ENCODE measurements at regions not wholly inside any gene's neighbourhood (a gene's known extent, or its start where the extent isn't known, plus 50 kb on each side); places are given as distances from the start of the nearest gene placed in this dataset.
A peak's percentile ranks its signal among the peaks of the same experiment; 100 is the strongest.

DNA sequence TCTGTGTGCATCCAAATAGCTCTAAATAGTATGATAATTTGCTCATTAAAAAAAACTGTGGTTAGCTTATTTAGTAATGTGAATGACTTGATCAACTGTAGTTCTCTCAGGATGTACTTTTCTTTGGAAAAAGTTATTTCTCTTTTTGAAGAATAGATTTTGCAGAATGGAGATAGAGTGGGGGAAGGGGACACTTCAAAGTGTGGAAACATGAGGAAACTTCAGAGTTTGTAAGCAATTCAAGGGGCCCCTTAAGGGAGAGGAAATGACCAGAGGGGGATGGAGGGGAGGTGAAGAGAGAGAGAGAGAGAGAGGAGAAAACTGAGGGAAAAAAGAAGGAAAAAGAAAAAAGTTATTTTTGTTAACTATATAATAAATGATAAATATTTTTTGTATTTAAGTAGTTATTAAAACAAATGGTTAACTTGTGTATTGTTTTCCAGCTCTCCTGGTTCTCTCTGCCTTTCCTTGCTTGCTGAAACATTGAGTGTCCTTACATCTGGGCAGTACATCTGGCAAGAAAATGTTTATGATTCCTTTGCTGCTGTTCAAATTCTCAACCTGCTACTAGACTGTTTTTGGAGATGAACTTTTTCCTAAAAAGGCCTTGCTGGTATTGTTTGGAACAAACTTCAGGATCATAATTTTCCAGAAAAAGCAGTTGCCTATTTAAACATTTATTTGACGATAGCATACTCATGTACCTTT lies 497.5 kb upstream of the CITED2 start:
- no peak for DNase-seq (ENCODE audit: low read depth in 4 of 4, low spot score in 3 of 4)

DNA sequence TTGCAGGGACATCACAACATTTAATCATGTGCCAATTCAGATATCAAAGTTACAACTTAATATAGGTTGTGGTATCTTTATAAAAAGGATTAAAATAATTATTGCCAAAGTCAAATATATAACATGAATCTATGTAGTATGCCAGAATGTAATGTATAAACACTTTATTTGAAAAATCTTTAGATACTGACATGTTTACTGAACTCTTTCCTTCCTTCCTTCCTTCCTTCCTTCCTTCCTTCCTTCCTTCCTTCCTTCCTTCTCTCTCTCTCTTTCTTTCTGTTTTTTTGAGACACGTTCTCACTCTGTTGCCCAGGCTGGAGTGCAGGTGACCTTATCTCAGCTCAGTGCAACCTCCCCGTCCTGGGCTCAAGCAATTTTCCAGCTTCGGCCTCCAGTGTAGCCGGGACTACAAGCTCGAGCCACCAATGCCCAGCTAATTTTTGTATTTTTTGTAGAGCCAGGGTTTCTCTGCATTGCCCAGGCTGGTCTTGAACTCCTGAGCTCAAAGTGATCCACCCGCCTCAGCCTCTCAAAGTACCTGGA lies 496.8 kb upstream of the CITED2 start:
- DNase-seq (ENCODE audit: low read depth in 4 of 4, low spot score in 3 of 4), result no peak

DNA sequence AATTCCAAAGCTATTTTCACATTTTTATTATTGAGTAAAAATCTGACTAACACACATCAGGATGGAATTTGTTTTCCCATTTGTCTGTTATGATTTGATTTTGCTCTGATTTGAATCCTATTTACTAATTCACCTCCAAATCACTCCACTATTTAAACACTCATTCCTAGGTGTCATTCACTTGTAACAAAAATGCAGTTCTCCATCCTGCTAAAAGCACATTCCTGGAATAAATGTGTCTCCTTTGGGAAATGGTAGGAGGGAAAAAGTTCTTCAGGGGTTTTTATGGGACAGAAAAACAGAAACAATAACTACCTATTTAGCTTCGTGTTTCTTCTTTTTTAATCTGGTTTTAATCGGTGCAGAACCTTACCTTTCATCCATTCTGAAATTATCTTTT lies 494.1 kb upstream of the CITED2 start:
- no peak for DNase-seq (ENCODE audit: low read depth in 4 of 4, low spot score in 3 of 4)

DNA sequence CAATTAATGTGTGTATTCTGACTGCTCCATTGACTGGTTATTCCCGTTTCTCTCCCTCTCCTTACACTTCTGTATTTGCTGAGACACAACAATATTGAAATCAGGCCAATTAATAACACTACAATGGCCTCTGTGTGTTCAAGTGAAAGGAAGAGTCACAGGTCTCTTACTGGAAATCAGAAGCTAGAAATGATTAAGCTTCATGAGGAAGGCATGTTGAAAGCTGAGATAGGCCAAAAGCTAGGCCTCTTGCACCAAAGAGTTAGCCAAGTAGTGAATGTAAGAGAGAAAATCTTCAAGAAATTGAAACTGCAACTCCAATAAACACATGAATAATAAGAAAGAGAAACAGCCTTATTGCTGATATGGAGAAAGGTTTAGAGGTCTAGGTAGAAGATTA lies 489.5 kb upstream of the CITED2 start:
- DNase-seq (ENCODE audit: low read depth in 4 of 4, low spot score in 3 of 4), result no peak

DNA sequence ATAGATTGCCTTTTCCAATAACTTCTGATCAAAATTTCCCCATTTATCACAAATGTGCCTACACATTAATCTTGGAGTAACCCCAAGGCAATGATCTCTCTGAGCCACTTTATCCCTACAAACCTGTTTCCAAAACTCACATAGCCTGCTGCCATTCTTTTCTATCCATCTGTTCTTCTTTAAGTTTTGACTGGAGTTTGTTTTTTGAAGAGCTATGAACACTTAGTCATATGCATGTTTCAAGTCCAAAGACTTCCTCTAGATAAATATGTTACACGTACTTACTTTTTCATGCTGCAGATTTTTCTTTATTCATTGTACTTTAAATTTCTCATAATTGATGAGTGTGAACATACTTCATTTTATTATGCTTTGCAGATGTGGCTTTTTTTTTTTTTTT lies 488.9 kb upstream of the CITED2 start:
- DNase-seq (ENCODE audit: low read depth in 4 of 4, low spot score in 3 of 4), result no peak

DNA sequence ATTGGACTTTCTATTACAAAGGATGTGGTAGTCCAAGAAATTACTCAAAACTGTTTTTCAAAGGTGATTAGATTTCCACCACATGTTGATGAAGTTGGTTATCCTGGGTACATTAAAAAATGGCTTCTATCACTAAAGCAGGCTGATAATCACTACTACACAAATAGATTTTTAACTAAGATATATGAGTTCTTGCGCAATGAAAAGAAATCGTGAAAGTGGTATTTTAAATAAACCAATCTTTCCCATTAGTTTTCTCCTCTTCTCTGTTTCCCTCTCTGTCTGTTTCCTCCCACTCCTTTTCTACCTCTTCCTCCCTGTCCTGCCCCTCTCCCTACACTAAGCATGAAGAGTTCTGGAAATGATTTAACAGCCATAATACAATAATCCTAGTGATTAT lies 487.9 kb upstream of the CITED2 start:
- no peak for DNase-seq (ENCODE audit: low read depth in 4 of 4, low spot score in 3 of 4)

DNA sequence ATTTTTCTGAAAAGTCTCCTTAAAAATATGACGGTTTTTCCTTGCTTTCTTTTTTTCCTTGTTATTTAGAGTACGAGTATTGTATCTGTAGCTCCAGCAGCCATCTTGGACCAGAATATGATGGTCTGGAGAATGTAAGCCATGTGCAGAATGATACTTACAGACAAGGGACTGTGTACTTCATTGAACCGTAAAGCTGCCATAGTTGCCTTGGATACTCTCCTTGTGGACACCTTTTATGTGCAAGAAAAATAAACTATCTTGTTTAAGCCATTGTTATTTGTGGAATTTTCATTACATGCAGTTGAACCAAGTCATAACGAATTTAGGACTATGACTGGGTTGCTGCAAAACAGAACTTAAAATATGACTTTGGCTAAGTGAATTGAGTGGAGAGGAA lies 485.8 kb upstream of the CITED2 start:
- no peak for DNase-seq (ENCODE audit: low read depth in 4 of 4, low spot score in 3 of 4)

DNA sequence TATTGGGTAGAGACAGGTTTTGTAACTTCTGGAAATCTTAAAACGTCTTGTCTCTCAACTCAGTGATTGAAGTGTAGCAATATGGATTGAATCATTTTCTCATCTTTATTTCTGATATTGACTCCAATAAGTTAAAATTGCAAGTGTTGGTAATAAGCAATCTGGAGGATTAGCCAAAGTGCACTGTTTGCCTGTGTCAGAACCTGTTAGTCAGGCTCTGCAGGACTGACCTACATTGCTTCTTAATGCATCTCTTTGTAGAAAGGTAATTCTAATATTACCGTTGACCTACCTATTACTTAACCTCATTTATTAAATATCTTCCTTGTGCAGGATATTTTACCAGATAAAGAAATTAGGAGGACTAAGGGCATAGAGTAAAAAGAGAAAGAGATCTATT lies 484.0 kb upstream of the CITED2 start:
- DNase-seq (ENCODE audit: low read depth in 4 of 4, low spot score in 3 of 4), result no peak

DNA sequence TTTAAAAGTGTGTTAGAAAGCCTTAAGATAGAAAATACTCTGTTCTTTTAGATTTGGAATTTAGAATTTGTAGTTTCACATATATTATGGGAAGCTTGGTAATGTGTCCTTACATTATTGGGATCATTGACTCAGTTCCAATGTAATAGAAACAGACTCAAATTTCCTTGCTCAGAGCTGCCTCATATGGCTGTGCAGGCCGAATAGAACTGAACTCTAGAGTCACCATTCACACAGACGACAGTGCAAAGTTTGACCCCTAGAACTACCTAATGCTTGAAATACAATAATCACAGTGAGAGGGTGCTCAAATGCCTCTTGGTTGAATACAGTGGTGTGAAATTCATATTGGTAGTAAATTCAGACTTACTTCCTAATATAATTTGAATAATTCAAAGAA lies 482.7 kb upstream of the CITED2 start:
- no peak for DNase-seq (ENCODE audit: low read depth in 4 of 4, low spot score in 3 of 4)

DNA sequence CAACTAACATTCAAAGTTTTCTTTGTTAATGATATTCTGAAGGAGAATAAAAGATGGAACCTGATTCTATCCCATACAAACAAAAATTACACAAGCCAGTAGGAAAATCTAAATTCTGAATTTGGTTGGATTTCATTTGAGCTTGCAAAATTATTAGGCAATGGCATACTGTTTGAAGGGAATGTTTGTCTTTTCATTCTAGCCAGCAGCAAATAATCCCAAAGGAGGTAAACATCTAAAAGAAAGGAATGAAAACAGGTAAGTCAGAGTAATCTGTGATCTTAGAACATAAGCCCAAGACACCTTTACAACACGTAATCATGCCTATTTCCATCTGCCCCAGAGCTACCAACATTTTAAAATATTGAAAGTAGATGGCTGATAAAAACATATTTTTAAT lies 482.1 kb upstream of the CITED2 start:
- no peak for DNase-seq (ENCODE audit: low read depth in 4 of 4, low spot score in 3 of 4)

DNA sequence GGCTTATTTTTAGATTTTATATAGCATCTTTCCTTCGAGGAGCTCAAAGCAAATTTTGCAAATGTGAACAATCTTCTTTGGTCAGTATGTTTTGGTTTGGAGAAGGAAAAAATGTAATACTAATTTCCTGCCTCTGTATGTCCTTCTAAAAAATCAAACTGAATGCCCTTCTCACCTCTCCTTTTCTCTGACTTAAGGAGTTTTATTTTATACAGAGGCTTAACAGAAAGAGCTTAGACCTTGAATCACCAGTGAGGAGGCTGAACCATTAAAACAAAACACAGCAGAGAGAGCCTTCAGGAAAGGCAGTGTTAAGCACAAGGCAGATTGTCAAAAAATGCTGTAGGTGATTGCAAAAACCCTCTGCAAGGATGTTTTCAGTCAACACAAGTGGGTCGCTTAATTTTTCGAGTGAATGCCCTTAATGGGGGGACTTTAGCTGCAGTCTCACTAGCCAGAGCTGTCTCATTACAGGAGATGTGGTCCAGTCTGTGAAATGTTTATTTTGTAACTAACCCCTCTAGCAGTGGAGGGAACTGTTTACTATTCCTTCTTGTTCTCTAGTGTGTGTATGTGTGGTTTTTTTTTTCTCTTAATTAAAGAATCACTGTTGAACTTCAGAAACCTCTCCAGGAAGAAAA lies 481.3 kb upstream of the CITED2 start:
- peak in 1 of 4 donors; percentile 70 for DNase-seq (ENCODE audit: low read depth in 4 of 4, low spot score in 3 of 4)

DNA sequence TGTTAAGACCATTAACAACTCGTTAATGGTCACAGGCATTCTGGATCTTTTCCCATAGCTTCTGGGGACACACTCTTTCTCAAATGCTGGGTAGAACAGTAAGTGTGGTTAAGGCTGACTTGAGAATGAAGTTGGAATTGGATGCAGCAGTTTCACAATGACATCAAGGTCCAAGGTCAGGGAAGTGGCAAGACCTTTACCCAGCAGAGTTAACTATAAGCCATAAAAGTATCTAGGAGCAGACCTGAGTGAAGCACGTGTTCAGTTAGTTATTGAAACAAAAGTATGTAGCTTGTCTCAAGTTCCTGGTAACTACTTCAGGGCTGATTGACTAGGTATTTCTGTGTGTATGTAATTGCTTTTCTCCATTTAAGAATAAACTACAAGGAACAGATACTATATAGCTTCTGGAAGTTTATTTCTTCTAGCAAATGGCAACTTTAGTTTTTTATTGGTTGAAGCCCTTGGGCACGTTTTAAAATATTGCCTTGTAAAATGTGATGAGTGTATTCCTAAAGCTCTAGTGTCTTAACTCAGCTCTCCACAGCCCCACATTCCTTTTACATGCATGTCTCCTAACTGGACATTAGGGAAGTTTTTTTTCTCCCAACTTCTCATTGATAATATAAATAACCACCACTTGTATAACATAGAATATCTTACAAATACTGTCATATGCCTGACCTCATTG lies 479.0 kb upstream of the CITED2 start:
- DNase-seq (ENCODE audit: low read depth in 4 of 4, low spot score in 3 of 4), result no peak

DNA sequence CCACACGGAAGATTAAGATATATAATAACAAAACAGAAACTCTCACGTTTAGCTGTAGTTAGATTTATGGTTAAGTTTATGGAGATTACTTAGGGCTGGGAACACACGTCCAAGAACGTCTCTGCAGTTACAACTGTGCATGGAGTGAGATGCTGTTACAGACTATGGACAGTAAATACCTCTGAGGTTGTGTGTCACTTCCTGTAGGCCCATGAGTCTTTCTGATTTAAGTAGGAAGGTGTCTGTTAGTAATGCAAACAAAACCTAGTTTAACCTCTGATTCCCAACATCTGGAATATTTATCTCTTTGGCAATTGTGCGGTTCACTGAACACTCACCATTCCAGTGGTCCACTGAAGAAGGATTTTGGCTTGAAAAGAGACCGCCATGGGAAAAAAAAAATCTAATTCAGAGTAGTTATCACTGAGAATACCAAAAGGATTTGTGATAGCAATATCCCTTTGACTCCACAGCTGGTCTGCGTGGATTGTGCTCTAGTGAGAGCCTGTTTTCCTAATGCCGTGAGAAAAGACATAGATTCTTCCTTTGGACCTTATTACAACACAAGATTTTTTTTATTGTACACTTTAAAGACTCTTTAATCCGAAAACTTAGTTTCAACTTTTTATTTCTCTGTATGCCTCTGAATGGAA lies 478.2 kb upstream of the CITED2 start:
- DNase-seq (ENCODE audit: low read depth in 4 of 4, low spot score in 3 of 4), result no peak

DNA sequence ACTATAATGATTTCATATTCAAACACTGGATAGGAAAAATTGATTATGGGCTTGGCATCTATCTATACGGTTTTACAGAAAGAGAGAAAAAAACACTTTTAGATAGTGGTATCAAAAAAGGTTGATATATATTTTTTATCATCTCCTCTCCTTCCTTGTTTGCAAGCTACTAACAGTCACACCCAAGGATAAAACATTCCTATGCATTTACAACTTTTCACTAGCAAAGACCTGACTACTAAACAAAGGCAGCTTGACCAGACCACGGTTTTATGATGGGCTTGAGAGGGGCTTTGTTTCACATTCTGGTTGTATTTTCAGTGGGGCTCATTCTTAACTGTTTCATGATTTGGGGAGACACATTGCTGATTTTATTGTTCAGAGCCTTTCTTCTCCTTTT lies 477.6 kb upstream of the CITED2 start:
- DNase-seq (ENCODE audit: low read depth in 4 of 4, low spot score in 3 of 4), result no peak

DNA sequence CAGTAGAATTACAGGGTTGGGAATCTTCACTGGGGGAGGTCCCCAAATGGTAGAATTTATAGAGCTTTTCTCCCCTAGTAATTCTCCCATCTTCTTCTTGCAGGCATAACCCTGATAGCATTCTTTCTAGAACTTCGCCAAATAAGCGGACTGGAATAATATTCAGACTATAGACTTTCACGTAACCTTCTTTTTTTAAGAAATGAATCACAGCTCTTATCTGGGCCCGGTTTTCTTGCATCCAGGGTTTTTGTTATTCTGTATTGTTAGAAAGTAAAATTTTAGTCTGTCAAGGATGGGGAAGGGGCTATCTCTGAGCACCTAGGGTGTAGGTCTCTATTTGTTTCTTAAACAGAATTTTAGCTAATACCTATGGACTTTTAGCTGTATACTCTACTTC lies 476.8 kb upstream of the CITED2 start:
- DNase-seq (ENCODE audit: low read depth in 4 of 4, low spot score in 3 of 4), result no peak

DNA sequence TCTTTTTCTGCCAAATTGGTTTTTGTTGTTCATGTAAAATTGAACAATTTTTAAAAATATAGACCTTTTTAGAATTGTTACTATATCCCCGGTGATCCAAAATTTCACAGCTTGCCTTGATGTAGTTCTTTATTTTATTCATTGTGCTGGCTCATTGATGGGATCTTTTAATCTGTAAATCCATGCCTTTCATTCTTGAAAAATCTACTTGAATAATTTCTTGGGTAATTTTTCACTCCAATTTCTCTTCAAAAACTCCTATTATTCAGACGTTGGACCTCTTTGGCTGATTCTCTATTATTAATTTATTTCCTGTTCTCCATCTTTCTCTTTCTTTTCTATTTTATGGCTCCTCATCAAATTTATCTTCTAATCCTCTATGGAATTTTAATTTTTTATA lies 476.1 kb upstream of the CITED2 start:
- no peak for DNase-seq (ENCODE audit: low read depth in 4 of 4, low spot score in 3 of 4)

DNA sequence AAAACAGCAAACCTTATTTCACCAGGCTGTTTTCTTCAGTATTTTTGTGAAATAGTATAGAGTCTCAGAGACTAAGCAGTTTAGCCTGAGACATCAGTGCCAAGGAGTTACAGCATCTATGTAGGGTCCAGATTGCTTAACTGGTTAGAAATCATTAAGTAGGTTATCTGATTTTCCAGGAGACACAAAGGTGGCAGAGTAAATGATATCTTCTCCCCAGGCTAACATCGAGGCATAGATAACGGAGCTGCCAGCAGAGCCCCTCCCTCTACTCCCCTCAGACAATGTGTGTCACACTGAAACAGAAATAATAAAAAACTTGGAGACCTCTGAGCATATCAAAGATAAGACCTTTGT lies 473.0 kb upstream of the CITED2 start:
- DNase-seq (ENCODE audit: low read depth in 4 of 4, low spot score in 3 of 4), result no peak

DNA sequence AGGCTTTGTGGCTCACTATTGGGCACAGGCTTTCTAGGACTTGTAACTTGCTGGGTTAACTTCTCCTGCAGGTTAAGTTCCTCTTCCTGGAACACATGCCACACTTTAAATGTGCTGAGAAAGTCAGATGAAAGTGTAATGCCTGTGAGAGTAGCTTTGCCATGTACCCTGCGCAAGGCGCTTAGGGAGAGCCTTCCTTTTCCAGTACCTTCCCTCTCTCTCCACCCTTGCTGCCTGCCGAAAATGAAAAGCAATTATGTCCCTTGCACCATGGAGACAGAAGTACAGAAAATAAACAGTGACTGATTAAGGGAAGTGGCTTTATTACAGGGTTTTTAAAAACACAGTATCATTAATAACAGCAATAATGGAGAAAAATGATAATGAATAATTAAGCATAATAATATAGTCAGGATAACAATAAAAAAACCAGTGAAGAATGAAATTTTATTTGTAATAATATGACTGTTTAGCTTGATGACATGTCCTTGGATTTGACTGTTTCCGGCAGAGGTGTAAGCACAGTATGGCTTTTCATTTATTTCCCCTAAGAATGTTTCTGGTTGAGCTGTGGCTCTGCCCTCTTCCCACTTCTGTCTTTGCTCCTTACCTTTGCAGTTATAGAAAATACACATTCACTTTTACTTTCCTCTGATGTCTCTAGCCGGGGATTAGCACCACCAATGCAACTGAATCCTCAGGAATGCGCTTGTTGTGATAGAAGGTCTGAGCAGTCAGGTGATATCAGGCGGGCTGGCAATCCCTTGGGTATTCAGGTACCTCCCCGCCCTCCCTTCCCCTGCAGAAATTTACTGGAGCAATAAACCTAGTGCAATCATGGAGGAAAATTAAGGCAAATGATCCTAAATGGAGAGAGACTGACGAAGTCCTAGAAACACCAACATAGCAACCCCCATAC lies 472.3 kb upstream of the CITED2 start:
- no peak for DNase-seq (ENCODE audit: low read depth in 4 of 4, low spot score in 3 of 4)

DNA sequence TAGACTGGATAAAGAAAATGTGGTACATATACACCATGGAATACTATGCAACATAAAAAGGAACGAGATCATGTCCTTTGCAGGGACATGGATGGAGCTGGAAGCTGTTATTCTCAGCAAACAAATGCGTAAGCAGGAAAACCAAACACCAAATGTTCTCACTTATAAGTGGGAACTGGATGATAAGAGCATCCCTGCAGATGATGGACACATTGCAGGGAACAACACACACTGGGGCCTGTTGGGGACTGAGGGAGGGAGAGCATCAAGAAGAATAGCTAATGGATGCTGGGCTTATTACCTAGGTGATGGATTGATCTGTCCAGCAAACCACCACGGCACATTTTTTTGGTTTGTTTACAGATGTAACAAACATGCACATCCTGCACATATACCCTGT lies 470.5 kb upstream of the CITED2 start:
- DNase-seq (ENCODE audit: low read depth in 4 of 4, low spot score in 3 of 4), result no peak

DNA sequence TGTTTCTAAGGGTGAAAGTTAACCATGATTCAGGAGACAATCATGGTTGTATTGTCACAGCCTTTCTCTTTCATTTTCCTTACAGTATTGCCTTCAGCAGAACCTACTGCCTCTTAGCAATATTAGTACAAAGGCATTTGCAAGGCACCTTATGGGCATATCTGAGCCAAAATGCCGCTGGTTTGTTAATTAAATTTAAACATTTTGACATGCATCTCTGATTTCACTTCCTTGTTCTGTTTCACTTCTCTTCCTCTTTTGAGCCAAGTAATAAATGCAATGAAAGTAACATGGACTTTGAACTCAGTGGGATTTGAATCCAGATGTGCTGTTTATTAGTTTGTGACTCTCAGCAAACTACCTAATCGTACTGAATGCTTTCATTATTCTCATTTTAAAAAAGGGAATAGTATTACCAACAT lies 467.4 kb upstream of the CITED2 start:
- DNase-seq (ENCODE audit: low read depth in 4 of 4, low spot score in 3 of 4), result no peak
